ENCODE measurements at regions not wholly inside any gene's neighbourhood (a gene's known extent, or its start where the extent isn't known, plus 50 kb on each side); places are given as distances from the start of the nearest gene placed in this dataset.
"Not testable (repeated sequence)": the region's sequence is repeated elsewhere in the genome, so short reads cannot be mapped to it uniquely, and the experiment has no call there.

GRCh38 chr7:16369855-16370254 is 51.5 kb downstream of the CRPPA start:
- Mint-ChIP-seq H3K27me3 (no peaks in the 10 kb centered on the region), H3K4me1 (no peaks in the 10 kb centered on the region), H3K4me3 (no peak overlapping the region), H3K36me3 (peaks cover 0 to 5% (median 2%) of the 10 kb centered on the region in 3 donors), H3K9me3 (peaks cover 0 to 4% (median 0%) of the 10 kb centered on the region in 9 donors), H3K27ac (no peak overlapping the region)
- POLR2A ChIA-PET = no interaction called here
- DNase-seq (no peak), ATAC-seq (no peak)

- H3K4me1 Mint-ChIP-seq, H3K4me3 Mint-ChIP-seq, POLR2A ChIA-PET, H3K36me3 Mint-ChIP-seq, DNase-seq, H3K27ac Mint-ChIP-seq, H3K9me3 Mint-ChIP-seq, ATAC-seq, H3K27me3 Mint-ChIP-seq: not testable (repeated sequence)
Measured at GRCh38 chr7:16369309-16369708, 52.0 kb downstream of the CRPPA start.

- POLR2A ChIA-PET = no interaction called here
- H3K27me3 Mint-ChIP-seq = no peaks in the 10 kb centered on the region
- peaks cover 0 to 5% (median 2%) of the 10 kb centered on the region in 3 donors for H3K36me3 Mint-ChIP-seq
- ATAC-seq = no peak
- H3K9me3 Mint-ChIP-seq = peaks cover 0 to 4% (median 0%) of the 10 kb centered on the region in 9 donors
- no peaks in the 10 kb centered on the region for H3K4me1 Mint-ChIP-seq
- no peak overlapping the region for H3K27ac Mint-ChIP-seq
- DNase-seq = no peak
- H3K4me3 Mint-ChIP-seq = no peak overlapping the region
Measured at GRCh38 chr7:16368885-16369284, 52.5 kb downstream of the CRPPA start.

GRCh38 chr7:16367115-16367514 is 54.2 kb downstream of the CRPPA start:
- no peaks in the 10 kb centered on the region for H3K27me3 Mint-ChIP-seq
- POLR2A ChIA-PET = no interaction called here

GRCh38 chr7:16365952-16366351 is 55.4 kb downstream of the CRPPA start:
- H3K27me3 Mint-ChIP-seq = no peaks in the 10 kb centered on the region

More at GRCh38 chr7:16367115-16367514, 54.2 kb downstream of the CRPPA start:
- peaks cover 0 to 5% (median 1%) of the 10 kb centered on the region in 3 donors for H3K36me3 Mint-ChIP-seq
- H3K27ac Mint-ChIP-seq = no peak overlapping the region
- no peaks in the 10 kb centered on the region for H3K4me1 Mint-ChIP-seq
- H3K9me3 Mint-ChIP-seq = peaks cover 0 to 3% (median 0%) of the 10 kb centered on the region in 9 donors
- H3K4me3 Mint-ChIP-seq = no peak overlapping the region
- no peak for ATAC-seq
- no peak for DNase-seq

GRCh38 chr7:16365177-16365576 is 56.2 kb downstream of the CRPPA start:
- H3K27ac Mint-ChIP-seq = no peak overlapping the region
- ATAC-seq (no peak), DNase-seq (no peak)
- peaks cover 0 to 5% (median 2%) of the 10 kb centered on the region in 3 donors for H3K36me3 Mint-ChIP-seq
- H3K4me3 Mint-ChIP-seq = no peak overlapping the region
- H3K27me3 Mint-ChIP-seq = no peaks in the 10 kb centered on the region
- POLR2A ChIA-PET = no interaction called here
- H3K4me1 Mint-ChIP-seq = no peaks in the 10 kb centered on the region
- peaks cover 0 to 2% (median 0%) of the 10 kb centered on the region in 9 donors for H3K9me3 Mint-ChIP-seq

More at GRCh38 chr7:16365952-16366351, 55.4 kb downstream of the CRPPA start:
- no peak overlapping the region for H3K27ac Mint-ChIP-seq
- ATAC-seq = no peak
- peaks cover 0 to 2% (median 0%) of the 10 kb centered on the region in 9 donors for H3K9me3 Mint-ChIP-seq
- POLR2A ChIA-PET = no interaction called here
- DNase-seq = no peak
- peaks cover 0 to 6% (median 2%) of the 10 kb centered on the region in 3 donors for H3K36me3 Mint-ChIP-seq
- H3K4me3 Mint-ChIP-seq = no peak overlapping the region
- no peaks in the 10 kb centered on the region for H3K4me1 Mint-ChIP-seq

- Mint-ChIP-seq H3K9me3 (peaks cover 0 to 2% (median 0%) of the 10 kb centered on the region in 9 donors), H3K36me3 (peaks cover 0 to 2% (median 1%) of the 10 kb centered on the region in 3 donors), H3K4me3 (no peak overlapping the region), H3K27me3 (no peaks in the 10 kb centered on the region), H3K4me1 (peaks cover 0 to 3% (median 0%) of the 10 kb centered on the region in 4 donors), H3K27ac (no peak overlapping the region)
- POLR2A ChIA-PET = no interaction called here
- ATAC-seq (no peak), DNase-seq (no peak)
Measured at GRCh38 chr7:16359216-16359615, 62.1 kb downstream of the CRPPA start.

GRCh38 chr7:16357921-16358320 is 63.4 kb downstream of the CRPPA start:
- ATAC-seq = no peak
- POLR2A ChIA-PET = no interaction called here
- Mint-ChIP-seq H3K27ac (no peak overlapping the region), H3K4me1 (peaks cover 0 to 3% (median 0%) of the 10 kb centered on the region in 4 donors), H3K9me3 (peaks cover 0 to 2% (median 0%) of the 10 kb centered on the region in 9 donors), H3K4me3 (no peak overlapping the region), H3K36me3 (peaks cover 0 to 2% (median 1%) of the 10 kb centered on the region in 3 donors), H3K27me3 (no peaks in the 10 kb centered on the region)
- DNase-seq = no peak

GRCh38 chr7:16357474-16357873 is 63.9 kb downstream of the CRPPA start:
- no peaks in the 10 kb centered on the region for H3K27me3 Mint-ChIP-seq
- no peak overlapping the region for H3K4me3 Mint-ChIP-seq
- H3K27ac Mint-ChIP-seq = no peak overlapping the region
- ATAC-seq = no peak
- POLR2A ChIA-PET = no interaction called here
- peaks cover 0 to 3% (median 0%) of the 10 kb centered on the region in 4 donors for H3K4me1 Mint-ChIP-seq
- H3K36me3 Mint-ChIP-seq = peaks cover 0 to 2% (median 1%) of the 10 kb centered on the region in 3 donors
- no peak for DNase-seq
- peaks cover 0 to 2% (median 0%) of the 10 kb centered on the region in 9 donors for H3K9me3 Mint-ChIP-seq

- no peak overlapping the region for H3K4me3 Mint-ChIP-seq
- H3K27ac Mint-ChIP-seq = no peak overlapping the region
- peaks cover 0 to 6% (median 0%) of the 10 kb centered on the region in 4 donors for H3K4me1 Mint-ChIP-seq
- POLR2A ChIA-PET = no interaction called here
- ATAC-seq (no peak), DNase-seq (no peak)
- H3K27me3 Mint-ChIP-seq = no peaks in the 10 kb centered on the region
- H3K9me3 Mint-ChIP-seq = peaks cover 0 to 6% (median 4%) of the 10 kb centered on the region in 9 donors
- peaks cover 0 to 2% (median 0%) of the 10 kb centered on the region in 3 donors for H3K36me3 Mint-ChIP-seq
Measured at GRCh38 chr7:16356301-16356958, 64.9 kb downstream of the CRPPA start.

- Mint-ChIP-seq H3K27ac (no peak overlapping the region), H3K4me3 (no peak overlapping the region), H3K4me1 (peaks cover 0 to 6% (median 0%) of the 10 kb centered on the region in 4 donors), H3K36me3 (peaks cover 0 to 11% (median 0%) of the 10 kb centered on the region in 3 donors), H3K27me3 (no peaks in the 10 kb centered on the region), H3K9me3 (peaks cover 5 to 24% (median 14%) of the 10 kb centered on the region in 9 donors)
- DNase-seq = no peak
- POLR2A ChIA-PET = no interaction called here
- ATAC-seq = no peak
Measured at GRCh38 chr7:16354573-16354972, 66.8 kb downstream of the CRPPA start.

GRCh38 chr7:16353226-16353625 is 68.1 kb downstream of the CRPPA start:
- H3K27me3 Mint-ChIP-seq = no peaks in the 10 kb centered on the region
- H3K9me3 Mint-ChIP-seq = peaks cover 5 to 33% (median 21%) of the 10 kb centered on the region in 9 donors
- peaks cover 0 to 6% (median 0%) of the 10 kb centered on the region in 4 donors for H3K4me1 Mint-ChIP-seq
- peaks cover 2 to 20% (median 3%) of the 10 kb centered on the region in 3 donors for H3K36me3 Mint-ChIP-seq
- no peak for DNase-seq
- ATAC-seq = no peak
- H3K4me3 Mint-ChIP-seq = no peak overlapping the region
- no peak overlapping the region for H3K27ac Mint-ChIP-seq
- POLR2A ChIA-PET = no interaction called here

GRCh38 chr7:16350634-16351033 is 70.7 kb downstream of the CRPPA start:
- H3K36me3 Mint-ChIP-seq = peaks cover 2 to 20% (median 3%) of the 10 kb centered on the region in 3 donors
- H3K9me3 Mint-ChIP-seq = peaks cover 5 to 36% (median 23%) of the 10 kb centered on the region in 9 donors
- POLR2A ChIA-PET = no interaction called here
- H3K27ac Mint-ChIP-seq = no peak overlapping the region
- peaks cover 3 to 9% (median 6%) of the 10 kb centered on the region in 4 donors for H3K4me1 Mint-ChIP-seq
- no peaks in the 10 kb centered on the region for H3K27me3 Mint-ChIP-seq
- no peak overlapping the region for H3K4me3 Mint-ChIP-seq
- no peak for DNase-seq
- ATAC-seq = no peak
